ENCODE measurements at regions not wholly inside any gene's neighbourhood (a gene's known extent, or its start where the extent isn't known, plus 50 kb on each side); places are given as distances from the start of the nearest gene placed in this dataset.

DNA sequence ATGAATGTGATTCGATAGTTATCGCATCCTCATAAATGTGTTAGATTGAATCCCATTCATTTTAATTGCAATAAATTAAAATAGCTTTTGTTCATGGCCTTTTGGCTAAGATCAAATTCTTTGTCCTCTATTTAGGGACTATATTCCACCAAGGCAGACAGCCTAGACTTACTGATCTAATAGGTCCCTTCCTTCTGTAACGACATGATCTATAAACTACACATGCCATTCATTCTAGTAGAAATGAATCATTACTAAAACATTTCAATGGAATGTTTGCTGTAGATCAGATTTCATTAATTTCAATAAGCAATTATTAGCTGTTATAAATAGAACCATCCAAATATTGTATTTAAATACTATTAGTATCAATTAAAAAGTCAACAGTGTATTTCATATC is 526.6 kb upstream of the KLHL1 start:
- no peaks in the 10 kb centered on the region for H3K36me3 Mint-ChIP-seq (ENCODE audit: insufficient read depth, unreplicated experiment)
- TF ChIP-seq CTCF (IDR thresholded peaks at IDR 0.05; ENCODE audit: unreplicated experiment) = no peak
- H3K4me1 Mint-ChIP-seq (ENCODE audit: low read depth, unreplicated experiment) = no peaks in the 10 kb centered on the region
- DNase-seq = no peak
- H3K27ac Mint-ChIP-seq (ENCODE audit: unreplicated experiment) = no peak overlapping the region
- no peak overlapping the region for H3K4me3 Mint-ChIP-seq (ENCODE audit: low read depth, unreplicated experiment)
- H3K9me3 Mint-ChIP-seq (ENCODE audit: low read depth, unreplicated experiment) = no peaks in the 10 kb centered on the region
- BruUV-seq (replicated peaks) = no TSS peak
- intact Hi-C loops (cut with micrococcal nuclease; ENCODE audit: unreplicated experiment) = no loop called here
- CTCF ChIA-PET = no interaction called here
- no peaks in the 10 kb centered on the region for H3K27me3 Mint-ChIP-seq (ENCODE audit: unreplicated experiment)

- H3K36me3 Mint-ChIP-seq (ENCODE audit: insufficient read depth, unreplicated experiment) = no peaks in the 10 kb centered on the region
- CTCF ChIA-PET = no interaction called here
- no peak overlapping the region for H3K4me3 Mint-ChIP-seq (ENCODE audit: low read depth, unreplicated experiment)
- no peak overlapping the region for H3K27ac Mint-ChIP-seq (ENCODE audit: unreplicated experiment)
- TF ChIP-seq CTCF (IDR thresholded peaks at IDR 0.05; ENCODE audit: unreplicated experiment) = no peak
- BruUV-seq (replicated peaks) = no TSS peak
- H3K9me3 Mint-ChIP-seq (ENCODE audit: low read depth, unreplicated experiment) = no peaks in the 10 kb centered on the region
- intact Hi-C loops (cut with micrococcal nuclease; ENCODE audit: unreplicated experiment) = no loop called here
- no peaks in the 10 kb centered on the region for H3K4me1 Mint-ChIP-seq (ENCODE audit: low read depth, unreplicated experiment)
- H3K27me3 Mint-ChIP-seq (ENCODE audit: unreplicated experiment) = no peaks in the 10 kb centered on the region
- DNase-seq = no peak
These were observed 522.0 kb upstream of the KLHL1 start for GRCh38 chr13:70630247-70630646.

DNA sequence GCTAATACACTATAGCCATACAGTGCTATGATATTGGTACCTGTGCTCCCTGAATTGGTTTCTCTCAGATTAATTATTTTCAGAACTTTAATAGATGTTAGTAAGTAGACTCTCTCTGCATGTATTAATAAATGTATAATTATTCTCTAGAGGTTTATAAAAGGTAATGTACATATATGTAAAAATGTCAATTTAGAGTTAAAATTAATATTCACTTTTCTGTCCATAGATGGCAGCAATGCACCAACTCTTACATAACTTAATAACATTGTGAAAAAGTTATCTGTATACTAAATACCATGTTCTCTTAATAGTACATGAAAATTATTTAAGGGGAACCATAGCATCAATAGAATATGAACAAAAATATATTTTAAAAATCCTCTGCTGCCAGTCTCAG is 515.0 kb upstream of the KLHL1 start:
- H3K27me3 Mint-ChIP-seq (ENCODE audit: unreplicated experiment) = no peaks in the 10 kb centered on the region
- H3K9me3 Mint-ChIP-seq (ENCODE audit: low read depth, unreplicated experiment) = no peaks in the 10 kb centered on the region
- H3K27ac Mint-ChIP-seq (ENCODE audit: unreplicated experiment) = no peak overlapping the region
- intact Hi-C loops (cut with micrococcal nuclease; ENCODE audit: unreplicated experiment) = loop anchor here (10.0 kb wide), 2 partner anchors 102 to 342 kb away; no protein-coding TSS in a partner anchor
- BruUV-seq (replicated peaks) = no TSS peak
- no peak for TF ChIP-seq CTCF (IDR thresholded peaks at IDR 0.05; ENCODE audit: unreplicated experiment)
- H3K36me3 Mint-ChIP-seq (ENCODE audit: insufficient read depth, unreplicated experiment) = no peaks in the 10 kb centered on the region
- CTCF ChIA-PET = no interaction called here
- H3K4me1 Mint-ChIP-seq (ENCODE audit: low read depth, unreplicated experiment) = no peaks in the 10 kb centered on the region
- no peak overlapping the region for H3K4me3 Mint-ChIP-seq (ENCODE audit: low read depth, unreplicated experiment)
- no peak for DNase-seq

DNA sequence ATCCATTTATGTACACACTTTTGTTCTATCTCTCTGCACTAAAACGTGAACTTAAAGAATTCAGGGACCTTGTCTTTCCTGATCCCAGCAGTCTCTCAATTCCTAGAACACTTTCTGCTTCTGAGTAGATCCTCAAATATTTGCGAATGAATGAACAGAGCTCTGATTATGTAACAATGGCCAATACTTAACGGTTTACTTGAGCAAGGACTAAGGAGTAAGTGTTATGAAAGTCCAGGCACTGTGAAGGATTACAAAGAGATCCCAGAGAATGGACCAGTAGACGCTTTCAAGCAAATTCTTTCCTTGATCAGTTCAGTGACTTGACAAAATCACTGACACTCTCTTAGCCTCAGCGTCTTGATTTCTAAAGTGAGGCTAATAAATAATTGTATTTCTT is 514.5 kb upstream of the KLHL1 start:
- no peaks in the 10 kb centered on the region for H3K4me1 Mint-ChIP-seq (ENCODE audit: low read depth, unreplicated experiment)
- no peaks in the 10 kb centered on the region for H3K27me3 Mint-ChIP-seq (ENCODE audit: unreplicated experiment)
- DNase-seq = no peak
- CTCF ChIA-PET = no interaction called here
- BruUV-seq (replicated peaks) = no TSS peak
- H3K36me3 Mint-ChIP-seq (ENCODE audit: insufficient read depth, unreplicated experiment) = no peaks in the 10 kb centered on the region
- H3K4me3 Mint-ChIP-seq (ENCODE audit: low read depth, unreplicated experiment) = no peak overlapping the region
- no peaks in the 10 kb centered on the region for H3K9me3 Mint-ChIP-seq (ENCODE audit: low read depth, unreplicated experiment)
- no peak for TF ChIP-seq CTCF (IDR thresholded peaks at IDR 0.05; ENCODE audit: unreplicated experiment)
- intact Hi-C loops (cut with micrococcal nuclease; ENCODE audit: unreplicated experiment) = loop anchor here (10.0 kb wide), 2 partner anchors 102 to 342 kb away; no protein-coding TSS in a partner anchor
- no peak overlapping the region for H3K27ac Mint-ChIP-seq (ENCODE audit: unreplicated experiment)

Data from Calu3 (cell line).